ENCODE measurements at regions not wholly inside any gene's neighbourhood (a gene's known extent, or its start where the extent isn't known, plus 50 kb on each side); places are given as distances from the start of the nearest gene placed in this dataset.

DNA sequence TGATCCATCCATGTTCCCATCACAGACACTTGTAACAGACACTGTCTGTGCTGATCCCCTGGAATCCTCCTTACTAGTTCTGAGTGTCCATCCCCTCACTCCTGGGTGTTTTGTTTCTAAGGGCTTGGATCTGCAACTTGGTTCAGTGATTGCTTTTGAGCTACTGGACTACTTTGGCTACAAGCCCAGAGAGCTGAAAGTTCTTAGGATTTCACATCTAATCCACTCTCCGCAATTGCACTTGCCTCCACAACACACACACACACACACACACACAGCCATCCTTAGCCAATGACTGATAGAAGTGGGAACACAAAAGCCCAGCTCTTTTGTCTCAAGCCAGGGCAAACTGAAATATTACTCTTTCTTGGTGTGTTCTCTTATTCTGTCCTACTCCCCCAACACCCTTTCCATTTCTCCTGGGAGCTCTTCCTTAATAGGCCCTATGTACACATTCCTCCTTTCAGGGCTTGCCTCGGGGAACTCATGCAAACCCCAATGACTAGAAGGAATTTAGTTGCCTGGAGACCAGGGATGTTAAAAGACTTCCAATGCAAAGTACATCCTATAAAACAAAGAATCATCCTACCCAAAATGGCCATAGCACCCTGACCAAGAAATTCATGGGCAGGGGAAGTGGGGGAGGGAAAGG lies 206.1 kb upstream of the UBE2E2 start:
- TF ChIP-seq, protein P1, sequence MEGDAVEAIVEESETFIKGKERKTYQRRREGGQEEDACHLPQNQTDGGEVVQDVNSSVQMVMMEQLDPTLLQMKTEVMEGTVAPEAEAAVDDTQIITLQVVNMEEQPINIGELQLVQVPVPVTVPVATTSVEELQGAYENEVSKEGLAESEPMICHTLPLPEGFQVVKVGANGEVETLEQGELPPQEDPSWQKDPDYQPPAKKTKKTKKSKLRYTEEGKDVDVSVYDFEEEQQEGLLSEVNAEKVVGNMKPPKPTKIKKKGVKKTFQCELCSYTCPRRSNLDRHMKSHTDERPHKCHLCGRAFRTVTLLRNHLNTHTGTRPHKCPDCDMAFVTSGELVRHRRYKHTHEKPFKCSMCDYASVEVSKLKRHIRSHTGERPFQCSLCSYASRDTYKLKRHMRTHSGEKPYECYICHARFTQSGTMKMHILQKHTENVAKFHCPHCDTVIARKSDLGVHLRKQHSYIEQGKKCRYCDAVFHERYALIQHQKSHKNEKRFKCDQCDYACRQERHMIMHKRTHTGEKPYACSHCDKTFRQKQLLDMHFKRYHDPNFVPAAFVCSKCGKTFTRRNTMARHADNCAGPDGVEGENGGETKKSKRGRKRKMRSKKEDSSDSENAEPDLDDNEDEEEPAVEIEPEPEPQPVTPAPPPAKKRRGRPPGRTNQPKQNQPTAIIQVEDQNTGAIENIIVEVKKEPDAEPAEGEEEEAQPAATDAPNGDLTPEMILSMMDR (IDR thresholded peaks at IDR 0.05; ENCODE audit: insufficient read depth, low read length, poor library complexity, severe bottlenecking), result no peak
- TF ChIP-seq EZH2phosphoT487 (conservative IDR thresholded peaks at IDR 0.05; ENCODE audit: low read length), result no peak
